Activated T-cell treated with anti-CD3 and anti-CD28 coated beads, Interleukin-2, amount 50 U/mL, for 24 hours (primary cell): ENCODE measurements at regions not wholly inside any gene's neighbourhood (a gene's known extent, or its start where the extent isn't known, plus 50 kb on each side); places are given as distances from the start of the nearest gene placed in this dataset.
A peak's percentile ranks its signal among the peaks of the same experiment; 100 is the strongest.
"Not testable (repeated sequence)": the region's sequence is repeated elsewhere in the genome, so short reads cannot be mapped to it uniquely, and the experiment has no call there.

Experiments
- DNase-seq: peaks from one replicate; pipeline ENCODE4 v3.0.0-alpha.2; 2020
- H3K27ac Mint-ChIP-seq: 2 replicates; pipeline ENCODE4 v1.8.0; 2020; ENCODE audit warnings: mild to moderate bottlenecking, mixed read lengths
- H3K27me3 Mint-ChIP-seq: 2 replicates; pipeline ENCODE4 v1.8.0; 2020; ENCODE audit warnings: mixed read lengths
- H3K36me3 Mint-ChIP-seq: 2 replicates; pipeline ENCODE4 v1.8.0; 2020; ENCODE audit warnings: low read depth, mixed read lengths
- H3K4me1 Mint-ChIP-seq: 2 replicates; pipeline ENCODE4 v1.8.0; 2020; ENCODE audit warnings: low read depth, mixed read lengths
- H3K4me3 Mint-ChIP-seq: 2 replicates; pipeline ENCODE4 v1.8.0; 2020; ENCODE audit warnings: mild to moderate bottlenecking, moderate library complexity, mixed read lengths
- H3K9me3 Mint-ChIP-seq: 2 replicates; pipeline ENCODE4 v1.8.0; 2020; ENCODE audit warnings: mixed read lengths

GRCh38 chr1:172827301-172827700 is 168.4 kb downstream of the FASLG start:
- Mint-ChIP-seq H3K27ac (no peak overlapping the region), H3K4me1 (peaks cover 3% of the 10 kb centered on the region), H3K9me3 (no peaks in the 10 kb centered on the region), H3K27me3 (peaks cover 16% of the 10 kb centered on the region), H3K4me3 (no peak overlapping the region), H3K36me3 (no peaks in the 10 kb centered on the region)
- no peak for DNase-seq

GRCh38 chr1:172827841-172828240 is 168.9 kb downstream of the FASLG start:
- H3K4me1 Mint-ChIP-seq = peaks cover 6% of the 10 kb centered on the region
- no peak overlapping the region for H3K4me3 Mint-ChIP-seq
- DNase-seq = no peak
- H3K36me3 Mint-ChIP-seq = no peaks in the 10 kb centered on the region
- H3K27ac Mint-ChIP-seq = no peak overlapping the region
- H3K9me3 Mint-ChIP-seq = no peaks in the 10 kb centered on the region
- peaks cover 19% of the 10 kb centered on the region for H3K27me3 Mint-ChIP-seq

- DNase-seq = no peak
- H3K4me3 Mint-ChIP-seq = no peak overlapping the region
- peaks cover 31% of the 10 kb centered on the region for H3K27me3 Mint-ChIP-seq
- H3K9me3 Mint-ChIP-seq = no peaks in the 10 kb centered on the region
- H3K27ac Mint-ChIP-seq = no peak overlapping the region
- no peaks in the 10 kb centered on the region for H3K36me3 Mint-ChIP-seq
- peaks cover 20% of the 10 kb centered on the region for H3K4me1 Mint-ChIP-seq
Measured at GRCh38 chr1:172832006-172832725, 173.3 kb downstream of the FASLG start.

- Mint-ChIP-seq H3K9me3 (no peaks in the 10 kb centered on the region), H3K4me3 (no peak overlapping the region), H3K36me3 (no peaks in the 10 kb centered on the region), H3K27me3 (peaks cover 31% of the 10 kb centered on the region), H3K27ac (no peak overlapping the region), H3K4me1 (peaks cover 37% of the 10 kb centered on the region)
- no peak for DNase-seq
Measured at GRCh38 chr1:172833954-172834353, 175.1 kb downstream of the FASLG start.

DNA sequence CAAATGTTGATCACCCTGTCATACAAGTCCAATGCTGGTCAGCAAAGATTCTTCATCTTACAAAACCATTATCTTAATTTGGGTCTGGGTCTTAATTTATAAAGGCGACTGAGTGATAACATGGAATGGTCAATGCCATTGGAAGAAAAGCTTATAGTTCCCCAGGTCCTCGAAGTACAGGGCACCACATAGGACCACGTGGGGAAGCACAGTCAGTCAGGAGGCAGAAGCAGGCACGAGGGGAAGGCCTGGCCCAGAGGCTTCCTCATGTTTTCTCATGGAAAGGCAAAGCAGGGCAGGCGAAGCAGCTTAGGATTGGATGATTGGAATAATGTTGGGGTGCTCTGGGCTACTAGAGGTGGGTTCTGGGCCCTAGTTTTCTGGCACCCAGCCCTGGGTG is 175.7 kb downstream of the FASLG start:
- H3K9me3 Mint-ChIP-seq = no peaks in the 10 kb centered on the region
- DNase-seq = no peak
- H3K27ac Mint-ChIP-seq = no peak overlapping the region
- H3K36me3 Mint-ChIP-seq = no peaks in the 10 kb centered on the region
- H3K27me3 Mint-ChIP-seq = peaks cover 30% of the 10 kb centered on the region
- peaks cover 41% of the 10 kb centered on the region for H3K4me1 Mint-ChIP-seq
- no peak overlapping the region for H3K4me3 Mint-ChIP-seq

GRCh38 chr1:172835834-172836233 is 176.9 kb downstream of the FASLG start:
- no peak for DNase-seq
- H3K9me3 Mint-ChIP-seq = no peaks in the 10 kb centered on the region
- no peak overlapping the region for H3K4me3 Mint-ChIP-seq
- no peaks in the 10 kb centered on the region for H3K36me3 Mint-ChIP-seq
- peaks cover 25% of the 10 kb centered on the region for H3K27me3 Mint-ChIP-seq
- no peak overlapping the region for H3K27ac Mint-ChIP-seq
- H3K4me1 Mint-ChIP-seq = peaks cover 47% of the 10 kb centered on the region

- Mint-ChIP-seq H3K27me3 (peaks cover 29% of the 10 kb centered on the region), H3K9me3 (no peaks in the 10 kb centered on the region), H3K4me3 (peak overlapping the region; percentile 22)
Measured at GRCh38 chr1:172837816-172838679, 179.1 kb downstream of the FASLG start.

GRCh38 chr1:172838680-172839313 is 179.9 kb downstream of the FASLG start:
- Mint-ChIP-seq H3K9me3 (no peaks in the 10 kb centered on the region), H3K4me1 (peaks cover 41% of the 10 kb centered on the region), H3K27ac (peak overlapping the region; percentile 35), H3K27me3 (peaks cover 32% of the 10 kb centered on the region), H3K36me3 (no peaks in the 10 kb centered on the region), H3K4me3 (peak overlapping the region; percentile 22)
- no peak for DNase-seq

More at GRCh38 chr1:172837816-172838679, 179.1 kb downstream of the FASLG start:
- H3K36me3 Mint-ChIP-seq = no peaks in the 10 kb centered on the region
- peak overlapping the region; percentile 49 for H3K27ac Mint-ChIP-seq
- H3K4me1 Mint-ChIP-seq = peaks cover 41% of the 10 kb centered on the region
- DNase-seq = no peak

- not testable (repeated sequence) for DNase-seq, H3K9me3 Mint-ChIP-seq, H3K36me3 Mint-ChIP-seq, H3K27ac Mint-ChIP-seq, H3K4me3 Mint-ChIP-seq
- peaks cover 43% of the 10 kb centered on the region for H3K4me1 Mint-ChIP-seq
- peaks cover 29% of the 10 kb centered on the region for H3K27me3 Mint-ChIP-seq
Measured at GRCh38 chr1:172839639-172840038, 180.7 kb downstream of the FASLG start.

DNA sequence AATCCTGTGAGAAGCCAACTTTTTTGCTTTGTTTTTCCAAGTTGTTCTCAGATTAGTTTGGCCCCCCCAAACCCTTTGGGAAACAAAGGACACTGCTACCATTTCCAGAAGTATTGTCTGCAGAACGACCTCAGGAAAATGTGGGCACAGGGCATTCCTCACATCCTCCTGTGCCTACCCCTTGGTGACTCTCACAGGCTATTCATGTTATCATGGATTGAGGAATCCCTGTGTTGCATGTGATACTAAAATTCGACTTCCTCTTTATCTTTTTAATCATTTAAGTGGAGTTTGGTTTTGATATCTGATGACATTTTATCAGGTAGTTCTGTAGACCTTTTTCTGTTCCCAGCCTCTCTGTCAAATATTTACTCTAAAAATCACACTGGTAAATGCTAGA is 184.5 kb downstream of the FASLG start:
- Mint-ChIP-seq H3K27me3 (peaks cover 18% of the 10 kb centered on the region), H3K27ac (no peak overlapping the region), H3K9me3 (peaks cover 7% of the 10 kb centered on the region), H3K36me3 (no peaks in the 10 kb centered on the region), H3K4me3 (no peak overlapping the region), H3K4me1 (peaks cover 41% of the 10 kb centered on the region)
- DNase-seq = no peak

DNA sequence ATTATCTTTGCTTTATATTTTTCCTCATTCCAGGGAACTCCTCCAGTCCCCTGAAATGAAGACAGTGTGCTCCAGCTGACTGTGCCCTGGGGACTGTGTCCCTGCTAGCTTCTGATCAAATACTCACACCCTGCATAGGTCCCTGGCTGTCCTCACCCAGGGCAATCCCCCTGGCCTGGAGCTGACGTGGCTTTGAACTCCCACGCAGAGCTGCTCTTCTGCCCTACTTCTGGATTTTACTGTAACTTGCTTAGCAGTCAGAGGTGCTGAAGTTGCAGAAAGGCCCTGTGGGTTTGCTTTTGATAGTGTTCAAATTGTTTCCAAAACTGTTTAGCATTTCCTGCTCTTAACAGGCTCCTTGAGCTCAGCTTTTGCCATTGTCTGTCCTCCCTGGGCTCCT is 186.5 kb downstream of the FASLG start:
- peaks cover 18% of the 10 kb centered on the region for H3K27me3 Mint-ChIP-seq
- H3K36me3 Mint-ChIP-seq = no peaks in the 10 kb centered on the region
- H3K4me1 Mint-ChIP-seq = peaks cover 26% of the 10 kb centered on the region
- peaks cover 7% of the 10 kb centered on the region for H3K9me3 Mint-ChIP-seq
- peak; percentile 72 for DNase-seq
- H3K27ac Mint-ChIP-seq = peak overlapping the region; percentile 63
- no peak overlapping the region for H3K4me3 Mint-ChIP-seq

DNA sequence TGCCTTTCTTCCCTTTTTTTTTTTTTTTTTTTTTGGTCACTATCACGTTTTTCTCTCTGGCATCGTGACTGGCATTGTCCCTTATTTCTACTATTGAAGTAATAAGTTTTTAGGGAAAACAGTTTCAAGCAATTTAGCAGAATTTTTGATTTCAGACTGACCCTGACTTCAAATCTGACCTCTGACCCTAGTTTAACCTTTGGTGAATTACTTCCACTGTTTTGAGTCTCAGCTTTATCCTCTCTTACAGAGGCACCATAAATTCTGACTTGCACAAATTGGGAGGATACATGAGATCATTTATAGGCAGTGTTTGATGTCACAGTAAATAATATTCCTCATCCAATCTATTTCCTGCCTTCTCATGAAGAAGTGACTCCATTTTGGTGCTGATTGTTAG is 187.0 kb downstream of the FASLG start:
- Mint-ChIP-seq H3K9me3 (peaks cover 7% of the 10 kb centered on the region), H3K4me1 (peaks cover 26% of the 10 kb centered on the region), H3K27ac (no peak overlapping the region), H3K4me3 (no peak overlapping the region), H3K36me3 (no peaks in the 10 kb centered on the region), H3K27me3 (peaks cover 18% of the 10 kb centered on the region)
- no peak for DNase-seq

DNA sequence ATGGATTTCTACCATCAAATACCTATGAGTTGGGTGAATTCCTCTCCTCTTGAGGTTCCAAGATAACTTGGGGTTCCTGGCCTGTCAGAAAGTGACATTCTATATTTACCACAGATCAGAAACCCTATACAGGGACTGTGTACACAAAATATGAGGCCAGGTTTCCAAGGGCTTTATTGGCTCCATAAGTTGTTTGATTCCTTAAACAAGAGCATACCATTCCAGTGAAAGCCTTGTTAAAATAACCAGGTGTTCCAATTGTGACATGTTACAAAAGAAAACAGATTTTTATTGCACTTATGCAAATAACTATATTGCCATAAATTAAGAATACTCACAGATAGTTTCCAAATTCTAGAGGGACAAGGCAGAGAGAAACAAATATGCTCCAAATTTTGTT is 188.9 kb downstream of the FASLG start:
- H3K4me3 Mint-ChIP-seq, H3K9me3 Mint-ChIP-seq, DNase-seq, H3K27me3 Mint-ChIP-seq, H3K27ac Mint-ChIP-seq, H3K36me3 Mint-ChIP-seq: not testable (repeated sequence)
- peaks cover 26% of the 10 kb centered on the region for H3K4me1 Mint-ChIP-seq

- Mint-ChIP-seq H3K36me3 (no peaks in the 10 kb centered on the region), H3K4me1 (peaks cover 21% of the 10 kb centered on the region), H3K27me3 (no peaks in the 10 kb centered on the region), H3K9me3 (peaks cover 7% of the 10 kb centered on the region), H3K27ac (no peak overlapping the region), H3K4me3 (no peak overlapping the region)
- no peak for DNase-seq
Measured at GRCh38 chr1:172849653-172850052, 190.8 kb downstream of the FASLG start.

DNA sequence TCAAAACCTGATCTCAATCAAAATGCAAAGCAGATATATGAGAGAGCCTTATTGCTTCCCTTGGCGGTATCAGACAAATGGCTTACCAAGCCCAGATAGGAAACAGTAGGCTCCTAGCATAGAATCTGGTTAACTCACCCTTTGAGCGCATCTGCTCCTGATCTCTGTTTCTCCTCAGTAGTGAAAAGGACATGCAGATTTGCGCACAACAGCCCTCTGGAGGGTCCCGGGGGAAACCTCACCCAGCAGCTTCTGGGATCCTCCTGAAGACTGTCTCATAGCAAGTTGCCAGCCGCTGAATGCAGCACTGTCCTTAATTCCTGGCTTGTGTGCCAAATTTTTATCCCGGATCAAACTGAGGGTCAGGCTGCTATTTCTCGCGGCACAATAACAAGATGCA is 192.2 kb downstream of the FASLG start:
- no peak overlapping the region for H3K27ac Mint-ChIP-seq

More for the DNA sequence above, 192.2 kb downstream of the FASLG start:
- H3K4me1 Mint-ChIP-seq = peaks cover 8% of the 10 kb centered on the region
- peaks cover 7% of the 10 kb centered on the region for H3K9me3 Mint-ChIP-seq
- H3K36me3 Mint-ChIP-seq = no peaks in the 10 kb centered on the region
- no peaks in the 10 kb centered on the region for H3K27me3 Mint-ChIP-seq
- DNase-seq = no peak
- H3K4me3 Mint-ChIP-seq = no peak overlapping the region
